Chondrocyte (in vitro differentiated cells): ENCODE measurements at regions not wholly inside any gene's neighbourhood (a gene's known extent, or its start where the extent isn't known, plus 50 kb on each side); places are given as distances from the start of the nearest gene placed in this dataset.

Experiments used
- DNase-seq: peaks from one replicate; pipeline ENCODE4 v3.0.0; 2021; ENCODE audit warnings: mixed read lengths, low spot score
- H3K27ac Mint-ChIP-seq: one replicate; pipeline ENCODE4 v1.8.0; 2021; ENCODE audit warnings: mild to moderate bottlenecking, moderate library complexity, mixed read lengths; ENCODE audit not compliant: unreplicated experiment
- H3K27me3 Mint-ChIP-seq: 2 replicates; pipeline ENCODE4 v1.8.0; 2021; ENCODE audit warnings: low read depth, mixed read lengths
- H3K36me3 Mint-ChIP-seq: 2 replicates; pipeline ENCODE4 v1.8.0; 2021; ENCODE audit warnings: low read depth, mixed read lengths
- H3K4me1 Mint-ChIP-seq: 2 replicates; pipeline ENCODE4 v1.8.0; 2021; ENCODE audit warnings: low read depth, mild to moderate bottlenecking, mixed read lengths
- H3K4me3 Mint-ChIP-seq: one replicate; pipeline ENCODE4 v1.8.0; 2021; ENCODE audit warnings: mild to moderate bottlenecking, moderate library complexity, mixed read lengths; ENCODE audit not compliant: unreplicated experiment
- H3K9me3 Mint-ChIP-seq: 2 replicates; pipeline ENCODE4 v1.8.0; 2021; ENCODE audit warnings: low read depth, mixed read lengths
- CTCF ChIP-seq: fragments of 200-600 bp; sonication (generic); IDR thresholded peaks from 2 replicates; pipeline ENCODE4 v1.5.0; 2021; ENCODE audit warnings: antibody characterized with exemption, mild to moderate bottlenecking, moderate library complexity

GRCh38 chr15:61571026-61571425 is 341.9 kb upstream of the RORA start:
- no peak for DNase-seq
- Mint-ChIP-seq H3K27ac (no peak overlapping the region), H3K36me3 (no peaks in the 10 kb centered on the region), H3K9me3 (no peaks in the 10 kb centered on the region), H3K4me3 (no peak overlapping the region), H3K4me1 (no peaks in the 10 kb centered on the region), H3K27me3 (no peaks in the 10 kb centered on the region)
- no peak for TF ChIP-seq CTCF

- TF ChIP-seq CTCF, result no peak
- Mint-ChIP-seq H3K4me3 (no peak overlapping the region), H3K36me3 (no peaks in the 10 kb centered on the region), H3K4me1 (no peaks in the 10 kb centered on the region), H3K27me3 (peaks cover 19% of the 10 kb centered on the region), H3K27ac (no peak overlapping the region), H3K9me3 (no peaks in the 10 kb centered on the region)
- DNase-seq, result no peak
These were observed 335.7 kb upstream of the RORA start for GRCh38 chr15:61564785-61565184.

- no peak overlapping the region for H3K4me3 Mint-ChIP-seq
- no peak overlapping the region for H3K27ac Mint-ChIP-seq
- DNase-seq, result no peak
- peaks cover 5% of the 10 kb centered on the region for H3K4me1 Mint-ChIP-seq
- no peaks in the 10 kb centered on the region for H3K36me3 Mint-ChIP-seq
- no peak for TF ChIP-seq CTCF
- H3K9me3 Mint-ChIP-seq, result no peaks in the 10 kb centered on the region
- peaks cover 5% of the 10 kb centered on the region for H3K27me3 Mint-ChIP-seq
These were observed 329.4 kb upstream of the RORA start for GRCh38 chr15:61558172-61559136.

GRCh38 chr15:61556037-61556648 is 327.0 kb upstream of the RORA start:
- no peaks in the 10 kb centered on the region for H3K36me3 Mint-ChIP-seq
- DNase-seq, result no peak
- H3K9me3 Mint-ChIP-seq, result no peaks in the 10 kb centered on the region
- H3K4me3 Mint-ChIP-seq, result no peak overlapping the region
- peaks cover 9% of the 10 kb centered on the region for H3K27me3 Mint-ChIP-seq
- TF ChIP-seq CTCF, result no peak
- H3K4me1 Mint-ChIP-seq, result peaks cover 5% of the 10 kb centered on the region
- no peak overlapping the region for H3K27ac Mint-ChIP-seq

- H3K36me3 Mint-ChIP-seq, result no peaks in the 10 kb centered on the region
- H3K9me3 Mint-ChIP-seq, result no peaks in the 10 kb centered on the region
These were observed 320.6 kb upstream of the RORA start for GRCh38 chr15:61549727-61550126.

More at GRCh38 chr15:61549727-61550126, 320.6 kb upstream of the RORA start:
- no peak for TF ChIP-seq CTCF
- DNase-seq, result no peak
- H3K4me1 Mint-ChIP-seq, result no peaks in the 10 kb centered on the region
- H3K4me3 Mint-ChIP-seq, result no peak overlapping the region
- no peak overlapping the region for H3K27ac Mint-ChIP-seq
- peaks cover 7% of the 10 kb centered on the region for H3K27me3 Mint-ChIP-seq
